Keratinocyte (primary cell): ENCODE measurements at regions not wholly inside any gene's neighbourhood (a gene's known extent, or its start where the extent isn't known, plus 50 kb on each side); places are given as distances from the start of the nearest gene placed in this dataset.

ENCODE experiments used
- CTCF ChIP-seq, 3 experiments: IDR thresholded peaks in 1 of 3; conservative IDR thresholded peaks in 1 of 3; optimal IDR thresholded peaks in 1 of 3; 2 replicates in 2 of 3; 3 replicates in 1 of 3; pipeline versions ENCODE3 to v1.5.1; 2011; ENCODE audit warnings: low read length in 3 of 3, mild to moderate bottlenecking in 3 of 3, moderate library complexity in 2 of 3, control low read depth in 1 of 3, inconsistent platforms in 1 of 3; ENCODE audit not compliant: insufficient read depth in 2 of 3; ENCODE audit errors: extremely low read depth in 1 of 3
- EZH2 ChIP-seq: IDR thresholded peaks from one replicate; pipeline ENCODE4 v1.6.1; 2012; ENCODE audit warnings: inconsistent platforms, mild to moderate bottlenecking, low read length, moderate library complexity

- TF ChIP-seq CTCF (optimal IDR thresholded peaks at IDR 0.05 in 1 of 3, IDR thresholded peaks at IDR 0.05 in 1 of 3, conservative IDR thresholded peaks at IDR 0.05 in 1 of 3; ENCODE audit: extremely low read depth in 1 of 3, insufficient read depth in 2 of 3, low read length in 3 of 3), result no peak
- TF ChIP-seq EZH2, result no peak
Measured at GRCh38 chr2:41719756-41720155, 328.1 kb upstream of the PKDCC start.
